ENCODE measurements at regions not wholly inside any gene's neighbourhood (a gene's known extent, or its start where the extent isn't known, plus 50 kb on each side); places are given as distances from the start of the nearest gene placed in this dataset.

DNA sequence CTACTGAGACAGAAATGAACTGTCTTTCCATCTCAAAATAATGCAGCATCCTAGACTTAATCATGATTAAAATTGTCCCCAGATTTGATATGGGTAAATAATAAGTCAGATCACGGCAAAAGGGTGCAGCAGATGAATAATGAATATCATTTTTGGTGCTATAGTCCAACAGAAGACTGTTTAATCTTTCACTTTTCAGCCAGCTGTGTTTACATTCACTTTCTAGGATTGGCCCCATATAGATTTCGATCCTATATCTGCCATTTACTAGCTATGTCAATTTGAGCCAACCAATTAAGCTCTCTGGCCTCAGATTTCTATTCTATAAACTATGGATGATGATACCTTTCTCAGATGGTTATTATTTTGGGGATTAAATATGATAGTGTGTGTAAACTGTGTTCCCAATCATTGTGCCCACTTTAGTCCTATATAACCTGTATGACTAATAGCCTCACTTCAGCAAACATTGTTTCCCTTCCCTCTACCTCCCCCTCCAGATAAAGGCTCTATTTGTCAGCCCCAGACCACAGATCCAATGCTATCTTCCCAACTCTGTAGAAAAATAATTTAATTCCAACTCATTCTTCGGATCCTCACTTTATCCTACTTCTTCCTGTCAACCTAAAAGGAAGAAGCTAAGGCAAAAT, 53.6 kb upstream of the NT5E start:
- intact Hi-C loops (cut with DNase I), result no loop called here
- ATAC-seq (no peak), DNase-seq (ENCODE audit: missing footprints) (no peak)

DNA sequence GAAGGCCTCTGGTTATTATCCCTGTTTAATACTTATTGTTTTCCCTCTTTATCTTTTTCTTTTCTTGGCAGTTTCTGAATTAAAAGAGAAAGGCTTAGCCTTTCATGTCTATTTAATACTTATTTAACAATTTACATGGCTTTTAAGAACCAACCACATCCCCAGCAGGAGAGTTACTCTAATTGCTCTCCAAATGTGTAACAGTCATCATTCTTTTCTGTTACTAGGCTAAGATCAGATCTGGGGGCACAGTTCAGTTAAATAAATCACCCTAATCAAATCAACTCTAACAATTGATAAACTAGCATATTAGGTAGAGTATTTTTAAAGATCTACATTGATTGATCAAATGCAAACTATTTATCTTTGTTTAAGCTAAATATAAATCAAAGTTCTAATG, 54.1 kb upstream of the NT5E start:
- intact Hi-C loops (cut with DNase I), result no loop called here
- DNase-seq (ENCODE audit: missing footprints) (no peak), ATAC-seq (no peak)

DNA sequence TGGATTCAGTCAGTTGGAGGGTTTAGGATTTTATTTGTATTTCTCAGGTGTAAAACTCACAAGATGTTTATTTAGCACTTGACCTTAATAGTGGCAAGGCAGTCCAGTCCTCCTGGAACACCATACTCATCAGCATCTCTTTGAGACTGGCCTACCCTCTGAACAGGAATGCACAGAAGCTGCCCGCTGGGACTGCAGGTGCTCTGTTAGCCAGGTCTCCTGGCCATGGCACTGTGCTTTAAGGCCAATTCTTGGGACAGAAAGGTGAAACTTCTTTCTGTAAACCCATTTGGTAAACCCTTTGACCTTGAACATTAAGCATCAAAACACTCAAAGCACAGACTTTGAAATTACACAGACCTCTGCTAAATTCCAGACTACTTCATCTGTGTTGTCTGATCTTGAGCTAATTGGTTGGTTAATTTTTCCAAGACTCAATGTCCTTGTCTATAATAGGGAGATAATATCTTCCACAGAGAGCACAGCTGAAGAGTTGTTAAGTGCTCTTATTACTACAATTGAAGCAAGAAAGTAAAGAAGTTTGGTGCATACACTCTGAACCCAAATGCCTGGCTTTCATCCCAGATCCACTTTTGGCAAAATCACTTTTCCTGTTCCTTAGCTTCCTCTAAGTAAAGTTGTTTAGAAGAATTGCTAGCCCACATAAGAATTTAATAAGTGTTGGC, 54.9 kb upstream of the NT5E start:
- intact Hi-C loops (cut with DNase I), result no loop called here
- ATAC-seq (no peak), DNase-seq (ENCODE audit: missing footprints) (no peak)

DNA sequence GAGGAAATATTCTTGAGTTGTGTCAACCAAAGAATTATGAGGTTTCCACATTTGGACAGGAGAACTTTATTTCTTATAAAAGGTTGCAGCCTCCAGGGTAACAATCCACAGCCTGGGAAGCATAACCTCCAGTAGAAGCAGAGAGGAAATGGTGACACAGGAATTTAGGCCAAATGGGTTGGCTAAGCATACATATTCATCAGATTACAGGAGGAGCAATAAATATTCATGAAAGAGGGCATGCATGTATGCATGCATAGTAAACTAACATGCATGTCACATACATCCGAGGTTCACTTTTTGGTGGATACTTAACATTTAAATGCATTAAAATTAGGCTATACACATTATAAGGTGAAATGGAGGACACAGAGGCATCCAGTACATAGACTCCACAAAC, 55.7 kb upstream of the NT5E start:
- ATAC-seq, result no peak
- intact Hi-C loops (cut with DNase I), result no loop called here

DNA sequence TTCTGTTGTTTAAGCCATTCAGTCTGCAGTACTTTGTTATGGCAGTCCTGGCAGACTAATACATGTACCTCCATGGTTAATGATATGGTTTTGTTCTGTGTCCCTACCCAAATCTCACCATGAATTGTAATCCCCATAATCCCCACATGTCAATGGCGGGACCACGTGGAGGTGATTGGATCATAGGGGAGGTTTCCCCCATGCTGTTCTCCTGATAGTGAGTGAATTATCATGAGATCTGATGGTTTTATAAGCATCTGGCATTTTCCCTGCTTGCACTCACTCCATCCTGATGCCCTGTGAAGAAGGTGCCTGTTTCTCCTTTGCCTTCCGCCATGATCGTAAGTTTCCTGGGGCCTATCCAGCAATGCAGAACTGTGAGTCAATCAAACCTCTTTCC, 57.5 kb upstream of the NT5E start:
- intact Hi-C loops (cut with DNase I), result no loop called here
- ATAC-seq (no peak), DNase-seq (ENCODE audit: missing footprints) (no peak)

More for the DNA sequence above, 55.7 kb upstream of the NT5E start:
- no peak for DNase-seq (ENCODE audit: missing footprints)

DNA sequence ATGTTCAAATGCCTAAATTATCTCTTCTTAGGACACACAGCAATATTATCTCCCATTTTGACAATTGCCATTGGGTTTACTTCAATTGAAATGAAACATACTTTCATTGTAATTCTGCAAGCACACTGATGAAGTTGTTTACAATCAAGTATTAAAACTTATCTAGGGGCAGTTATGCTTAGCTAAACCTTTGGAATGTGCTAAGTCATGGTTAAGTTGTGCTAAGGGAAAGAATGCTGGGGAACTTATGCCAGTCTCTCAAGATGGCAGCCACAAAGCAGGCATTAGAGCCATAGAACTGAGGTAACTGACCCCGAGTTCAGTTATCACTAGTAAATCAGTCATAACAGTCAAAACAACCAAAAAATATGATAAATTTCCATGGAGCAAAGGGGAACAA, 59.1 kb upstream of the NT5E start:
- DNase-seq (ENCODE audit: missing footprints) (no peak), ATAC-seq (no peak)
- intact Hi-C loops (cut with DNase I), result no loop called here

DNA sequence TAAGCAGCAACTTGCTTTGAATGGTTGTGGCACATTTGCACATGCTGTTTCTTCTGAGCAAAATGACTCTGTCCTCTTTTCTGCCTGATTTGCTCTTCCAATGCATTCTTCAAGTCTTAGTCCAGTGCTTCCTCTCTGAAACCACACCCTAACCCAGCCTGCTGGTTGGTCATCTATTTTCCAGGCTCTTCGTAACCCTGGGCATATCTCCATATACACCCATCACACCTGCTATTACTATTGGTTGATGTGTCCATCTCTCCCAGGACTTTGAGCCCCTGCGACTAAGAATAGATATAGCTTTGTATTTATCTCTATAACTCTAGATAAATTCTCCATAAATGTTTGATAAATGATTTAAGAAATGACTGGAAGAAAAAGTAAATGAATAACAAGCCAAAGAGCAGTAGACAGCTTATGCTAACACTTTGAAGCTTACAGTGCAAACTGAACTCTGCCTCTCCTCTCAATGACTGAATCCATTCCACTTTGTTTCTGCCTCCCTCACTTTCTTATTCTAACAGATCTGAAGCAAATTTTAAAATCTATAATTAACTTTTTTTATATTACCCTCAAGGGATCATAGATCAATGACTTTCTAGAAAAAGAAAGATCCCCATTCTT, 59.7 kb upstream of the NT5E start:
- DNase-seq (ENCODE audit: missing footprints) (no peak), ATAC-seq (no peak)
- intact Hi-C loops (cut with DNase I), result no loop called here

DNA sequence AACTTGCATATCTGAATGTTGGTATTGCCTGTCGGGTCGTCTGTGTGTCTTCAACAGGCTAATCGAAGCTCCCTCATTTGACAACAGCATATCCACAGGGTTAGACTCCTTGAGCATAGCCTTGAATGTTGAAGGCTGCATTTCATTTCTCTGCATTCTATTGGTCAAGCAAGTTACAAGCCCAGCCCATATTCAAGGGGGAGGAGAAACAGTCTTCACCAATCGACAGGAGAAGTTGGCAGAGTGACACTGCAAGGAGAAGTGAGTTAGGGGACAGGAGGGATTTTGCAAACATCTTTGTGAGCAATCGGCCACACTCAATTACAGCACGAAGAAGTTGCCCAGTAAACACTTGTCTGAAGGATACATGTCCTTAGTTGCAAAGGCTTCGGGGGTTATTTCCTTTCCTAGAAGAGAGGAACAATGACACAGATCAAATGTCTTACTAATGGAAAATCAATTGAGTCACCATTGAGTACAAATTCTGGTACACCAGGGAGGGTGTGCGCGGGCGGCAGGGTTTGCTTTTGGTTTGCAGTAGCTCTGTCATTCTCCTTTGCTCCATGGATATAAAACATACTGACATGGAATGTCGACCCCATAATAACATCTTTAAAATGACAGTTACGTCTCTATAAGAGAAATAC, 60.6 kb upstream of the NT5E start:
- ATAC-seq, result no peak
- no peak for DNase-seq (ENCODE audit: missing footprints)
- intact Hi-C loops (cut with DNase I), result no loop called here

DNA sequence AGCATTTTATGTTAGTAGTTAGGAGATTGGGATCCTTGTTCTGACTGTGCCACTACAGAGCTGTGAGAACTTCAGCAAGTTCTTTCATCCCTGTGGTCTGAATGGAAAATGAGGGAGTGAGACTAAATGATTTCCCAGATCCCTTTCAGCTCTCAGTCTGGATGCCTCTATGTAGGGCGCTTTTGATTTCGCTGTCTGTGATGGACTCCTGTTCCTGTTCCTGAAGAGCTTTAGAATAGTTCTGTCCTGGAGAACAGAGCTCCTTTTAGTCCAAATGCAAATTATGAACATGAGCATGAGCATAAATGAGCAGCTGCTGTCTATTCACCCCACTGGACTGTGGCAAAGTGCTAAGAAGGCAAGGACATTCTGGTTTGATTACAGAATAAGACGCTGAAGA, 61.4 kb upstream of the NT5E start:
- intact Hi-C loops (cut with DNase I), result no loop called here
- ATAC-seq, result no peak
- DNase-seq (ENCODE audit: missing footprints), result no peak

DNA sequence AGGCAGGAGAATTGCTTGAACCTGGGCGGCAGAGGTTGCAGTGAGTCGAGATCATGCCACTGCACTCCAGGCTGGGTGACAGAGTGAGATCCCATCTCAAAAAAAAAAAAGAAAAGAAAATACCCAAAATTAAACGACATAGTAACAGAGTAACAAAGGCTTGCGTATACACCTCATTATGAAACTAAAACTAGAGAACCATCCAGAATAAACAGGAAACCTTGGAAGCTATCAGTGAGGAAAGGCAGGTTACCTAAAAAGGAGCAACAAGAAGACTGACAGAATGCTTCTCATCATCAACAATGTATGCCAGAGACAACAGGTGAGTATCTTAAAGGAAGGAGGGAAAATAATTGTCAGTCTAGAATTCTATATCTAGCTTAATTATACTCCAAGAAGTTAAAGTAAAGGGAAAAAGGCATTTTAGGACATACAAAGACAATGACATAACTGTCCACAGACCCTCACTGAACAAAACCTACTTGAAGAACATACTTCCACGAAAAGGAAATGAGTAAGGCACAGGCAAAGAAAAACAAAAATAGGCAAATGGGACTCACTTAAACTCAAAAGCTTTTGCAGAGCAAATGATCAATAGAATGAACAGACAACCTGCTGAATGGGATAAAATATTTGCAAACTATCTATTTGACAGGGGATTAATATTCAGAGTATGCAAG, 64.1 kb upstream of the NT5E start:
- intact Hi-C loops (cut with DNase I), result no loop called here
- DNase-seq (ENCODE audit: missing footprints), result no peak
- no peak for ATAC-seq

DNA sequence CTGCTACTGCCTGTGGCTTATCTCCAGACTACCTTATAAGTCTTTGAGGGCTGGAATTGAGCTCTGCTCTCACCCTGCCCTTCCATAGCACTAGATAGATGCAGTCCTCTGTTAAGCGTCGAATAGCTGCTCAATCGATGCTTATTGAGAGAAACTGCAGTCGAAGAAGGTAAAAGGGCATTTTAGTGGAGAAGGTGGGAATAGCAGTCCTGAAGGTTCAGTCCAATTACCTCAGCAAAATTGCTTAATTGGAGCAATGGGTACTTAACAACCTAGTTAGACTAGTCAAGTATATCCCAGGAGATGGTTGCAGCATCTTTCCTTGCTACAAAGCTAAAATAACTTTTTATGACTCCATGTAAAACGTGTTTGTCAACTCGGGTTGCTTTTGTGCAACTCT, 66.8 kb upstream of the NT5E start:
- DNase-seq (ENCODE audit: missing footprints) (no peak), ATAC-seq (no peak)

DNA sequence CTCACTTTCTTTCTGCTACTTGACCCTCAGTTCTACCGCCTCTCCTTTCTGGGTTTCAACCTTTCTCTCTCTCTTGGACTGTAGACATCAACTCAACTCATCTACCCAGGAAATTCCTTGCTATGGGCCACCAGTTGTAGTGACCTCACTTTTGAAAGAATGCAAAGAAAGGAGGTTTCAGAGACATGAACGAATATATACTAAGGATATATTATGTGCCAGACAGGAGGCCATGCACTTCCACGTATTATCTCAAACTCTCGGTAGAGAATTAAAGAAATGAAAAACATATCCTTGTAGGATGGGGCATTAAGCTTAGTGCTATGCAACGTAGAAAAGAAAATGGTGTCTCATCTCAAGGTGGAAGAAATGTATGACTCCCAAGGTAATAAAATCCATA, 67.3 kb upstream of the NT5E start:
- intact Hi-C loops (cut with DNase I), result no loop called here

More for the DNA sequence above, 66.8 kb upstream of the NT5E start:
- intact Hi-C loops (cut with DNase I), result no loop called here

DNA sequence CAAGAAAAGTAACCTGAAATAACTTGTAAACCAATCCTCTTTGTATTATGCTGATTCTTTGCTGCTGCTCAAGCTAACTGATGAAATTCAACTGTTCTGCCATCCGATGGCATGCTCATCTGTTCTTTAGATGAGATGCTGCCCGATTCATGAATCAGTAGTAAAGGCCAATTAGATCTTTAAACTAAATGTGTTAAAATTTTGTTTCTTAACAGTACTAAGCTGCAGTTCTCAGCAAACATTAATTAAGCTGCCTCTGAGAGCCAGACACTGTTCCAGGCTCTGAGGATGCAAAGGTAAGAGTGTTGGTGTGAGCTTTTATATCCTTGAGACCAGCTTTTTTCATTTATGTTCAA, 77.0 kb upstream of the NT5E start:
- no peak for ATAC-seq
- intact Hi-C loops (cut with DNase I), result no loop called here
- no peak for DNase-seq (ENCODE audit: missing footprints)

More for the DNA sequence above, 67.3 kb upstream of the NT5E start:
- no peak for ATAC-seq
- DNase-seq (ENCODE audit: missing footprints), result no peak

DNA sequence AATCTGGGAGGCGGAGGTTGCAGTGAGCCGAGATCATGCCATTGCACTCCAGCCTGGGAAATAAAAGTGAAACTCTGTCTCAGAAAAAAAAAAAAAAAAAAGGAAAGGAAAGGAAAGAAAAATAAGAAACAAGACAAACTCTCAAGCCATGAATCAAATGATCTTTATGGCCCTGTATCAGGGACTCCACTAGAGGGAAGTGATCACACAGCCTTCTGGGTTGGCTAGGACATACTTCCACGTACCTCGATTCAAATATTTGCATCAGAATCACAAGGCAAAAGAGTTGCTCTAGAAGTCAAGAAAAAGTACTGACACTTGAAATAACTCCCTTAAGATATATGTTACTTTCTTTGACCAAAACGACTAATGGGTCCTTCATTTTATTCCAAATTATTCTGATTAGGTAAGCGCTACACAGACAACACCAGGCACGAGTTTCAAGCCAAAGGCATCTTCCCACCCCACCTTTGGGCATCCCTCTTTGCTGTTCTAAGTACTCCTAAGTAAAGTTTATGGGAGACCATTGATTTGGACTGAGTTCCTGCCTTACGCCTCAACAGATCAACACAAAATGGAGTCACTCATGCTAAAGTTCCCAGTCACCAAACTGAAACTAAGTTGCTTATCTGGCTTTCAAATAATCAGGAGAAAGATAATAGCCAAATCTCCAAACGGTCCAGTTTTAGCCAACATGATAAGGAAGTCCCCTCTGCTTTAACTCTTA, 77.5 kb upstream of the NT5E start:
- no peak for ATAC-seq
- DNase-seq (ENCODE audit: missing footprints), result no peak
- intact Hi-C loops (cut with DNase I), result no loop called here

DNA sequence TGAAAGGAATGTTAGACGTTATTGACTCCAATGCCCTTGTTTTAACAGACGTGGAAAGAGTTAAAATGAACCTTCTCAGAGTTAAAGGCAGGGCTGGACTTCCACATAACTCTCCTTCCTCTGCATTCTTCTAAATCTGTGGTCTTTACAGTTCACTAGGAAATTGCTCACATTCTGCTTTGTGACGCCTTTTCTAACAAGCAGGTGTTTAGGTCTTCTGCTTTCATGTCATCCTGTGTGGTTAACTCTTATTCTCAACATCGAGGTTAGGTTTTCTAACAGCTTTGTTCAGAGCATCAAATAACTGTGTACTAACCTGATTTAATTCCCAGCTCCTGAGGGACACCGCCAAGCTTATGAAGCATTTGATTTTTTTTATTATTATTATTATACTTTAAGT, 81.3 kb upstream of the NT5E start:
- DNase-seq (ENCODE audit: missing footprints) (no peak), ATAC-seq (no peak)
- intact Hi-C loops (cut with DNase I), result no loop called here

DNA sequence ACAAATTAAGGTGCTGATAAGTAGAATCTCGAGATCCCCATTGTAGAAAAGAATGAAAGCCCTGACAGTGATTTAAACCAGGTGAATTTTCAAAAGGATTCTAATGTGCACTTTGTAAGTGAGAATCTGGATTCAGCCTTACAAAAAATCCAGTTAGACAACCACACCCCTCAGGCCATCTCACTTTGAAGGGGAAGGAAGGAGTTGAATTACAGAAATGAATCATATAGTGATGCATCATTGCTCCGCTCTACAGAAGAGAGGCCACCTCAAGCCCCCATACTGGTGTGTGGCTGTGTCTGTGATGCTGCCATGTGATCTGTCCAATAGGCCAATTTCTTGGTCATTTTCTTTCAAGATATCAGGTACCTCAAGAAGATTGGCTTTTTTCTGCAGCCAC, 85.5 kb upstream of the NT5E start:
- ATAC-seq (no peak), DNase-seq (ENCODE audit: missing footprints) (no peak)
- intact Hi-C loops (cut with DNase I), result no loop called here

DNA sequence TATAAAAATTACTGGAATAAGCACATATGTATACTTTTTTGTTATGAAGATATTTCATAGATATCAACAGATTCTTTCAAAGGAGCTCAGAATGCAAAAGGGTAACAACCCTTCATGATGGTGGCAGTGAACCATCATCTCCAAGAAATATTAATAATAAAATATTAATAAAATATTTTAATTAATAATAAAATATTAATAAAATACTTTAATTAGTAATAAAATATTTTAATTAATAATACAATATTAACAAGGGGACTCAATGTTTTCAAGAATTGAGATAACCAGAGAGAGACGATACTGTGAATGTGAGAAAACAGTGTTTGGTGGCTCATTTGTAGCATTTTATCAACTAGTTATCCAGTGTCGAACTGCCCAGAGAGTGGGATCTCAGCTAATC, 86.0 kb upstream of the NT5E start:
- intact Hi-C loops (cut with DNase I), result no loop called here
- ATAC-seq (no peak), DNase-seq (ENCODE audit: missing footprints) (no peak)

DNA sequence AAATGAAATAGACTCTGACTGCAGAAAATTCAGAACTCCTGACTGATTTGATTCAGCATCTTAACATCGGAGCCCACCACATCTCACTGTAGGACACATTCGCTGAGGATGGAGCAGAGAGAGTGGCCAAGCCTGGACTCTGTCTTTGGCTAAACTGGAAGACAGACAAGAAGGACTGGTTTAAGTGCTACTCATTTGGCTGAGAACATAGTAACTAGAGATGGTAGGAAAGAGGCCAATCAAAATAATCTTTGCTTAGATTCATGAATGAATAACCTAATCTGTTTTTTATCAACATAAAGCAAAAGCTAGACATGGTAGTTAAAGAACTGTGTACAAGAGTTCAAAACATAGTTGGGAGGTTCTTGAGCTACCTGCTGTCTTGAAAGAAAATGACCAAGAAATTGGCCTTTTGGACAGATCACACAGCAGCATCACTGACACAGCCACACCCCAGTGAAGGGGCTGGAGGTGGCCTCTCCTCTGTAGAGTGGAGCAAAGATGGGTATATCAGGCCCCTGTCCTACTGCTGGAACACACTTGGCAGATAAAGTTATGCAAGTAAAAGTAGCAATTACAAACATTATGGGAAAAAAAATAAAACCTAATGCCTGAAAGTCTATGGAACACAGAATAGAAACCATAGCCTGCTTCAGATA, 87.1 kb upstream of the NT5E start:
- intact Hi-C loops (cut with DNase I), result no loop called here
- DNase-seq (ENCODE audit: missing footprints) (no peak), ATAC-seq (no peak)

DNA sequence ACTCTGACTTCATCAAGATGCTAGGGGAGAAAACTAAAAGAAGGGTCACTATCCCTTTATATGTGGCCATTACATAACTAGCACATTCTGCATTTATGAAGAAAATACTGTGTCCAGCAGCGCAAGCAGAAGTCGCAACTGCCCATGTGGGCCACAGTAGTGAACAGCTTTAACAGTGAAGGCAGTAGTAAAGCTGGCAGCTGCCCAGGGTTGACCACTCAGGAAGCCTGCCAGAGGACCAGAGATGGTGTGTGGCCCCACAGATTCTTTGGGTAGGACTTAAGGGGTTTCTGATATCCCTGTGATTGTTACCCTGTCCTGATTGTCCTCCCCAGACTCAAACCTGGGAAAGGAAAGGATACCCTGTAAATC, 88.3 kb upstream of the NT5E start:
- intact Hi-C loops (cut with DNase I), result no loop called here
- DNase-seq (ENCODE audit: missing footprints), result no peak
- no peak for ATAC-seq

Measured in Right ventricle myocardium inferior (tissue), 1 donor.